HEK293 (cell line): ENCODE measurements at regions not wholly inside any gene's neighbourhood (a gene's known extent, or its start where the extent isn't known, plus 50 kb on each side); places are given as distances from the start of the nearest gene placed in this dataset.

Experiments
- CTCF ChIA-PET: fragments of 350-600 bp; formaldehyde crosslinking; extraction: SDS; loops from one replicate; lab custom pipeline; 2021; ENCODE audit warnings: antibody characterized with exemption; lab: Yijun Ruan, JAX
- POLR2A ChIA-PET: fragments of 300-600 bp; formaldehyde crosslinking; extraction: SDS; loops from one replicate; lab custom pipeline; 2020; ENCODE audit warnings: antibody characterized with exemption, inconsistent platforms; lab: Yijun Ruan, JAX
- H3K27ac ChIP-seq: fragments of 200-500 bp; sonication (Bioruptor generic); 2 replicates; pipeline ENCODE4 v1.5.1; 2014; ENCODE audit warnings: low read depth, low read length, control low read depth, inconsistent platforms; ENCODE audit errors: extremely low read depth
- H3K36me3 ChIP-seq, 2 experiments: fragments of 200-500 bp in 1 of 2; sonication (Bioruptor generic) in 1 of 2; 1 replicate in 1 of 2; 2 replicates in 1 of 2; pipeline ENCODE4 v1.5.1; 2014 to 2017; ENCODE audit warnings: inconsistent platforms in 2 of 2, low read length in 2 of 2; ENCODE audit not compliant: control insufficient read depth in 2 of 2, insufficient read depth in 1 of 2
- H3K4me1 ChIP-seq: fragments of 200-500 bp; sonication (Bioruptor generic); 2 replicates; pipeline ENCODE4 v1.5.1; 2014; ENCODE audit warnings: mild to moderate bottlenecking, low read length, inconsistent platforms; ENCODE audit not compliant: control insufficient read depth, insufficient read depth
- H3K4me3 ChIP-seq: 2 replicates; pipeline ENCODE4 v1.5.1; 2011; ENCODE audit warnings: low read depth, mild to moderate bottlenecking, control low read depth, low read length, moderate library complexity
- H3K9me3 ChIP-seq: fragments of 200-500 bp; sonication (Bioruptor generic); 2 replicates; pipeline ENCODE4 v1.5.1; 2014; ENCODE audit warnings: low read depth, low read length, inconsistent platforms; ENCODE audit not compliant: control insufficient read depth, insufficient read depth
- HIC1 ChIP-seq: fragments of 450-650 bp; formaldehyde crosslinking; IDR thresholded peaks from 2 replicates; pipeline ENCODE4 v1.5.1; 2016; ENCODE audit warnings: missing biosample characterization, missing genetic modification characterization
- PATZ1 ChIP-seq: fragments of 450-650 bp; formaldehyde crosslinking; IDR thresholded peaks from 2 replicates; pipeline ENCODE4 v1.5.1; 2016; ENCODE audit warnings: missing biosample characterization, missing genetic modification characterization
- ZBTB10 ChIP-seq: fragments of 450-650 bp; formaldehyde crosslinking; IDR thresholded peaks from 2 replicates; pipeline ENCODE4 v1.5.1; 2016; ENCODE audit warnings: missing biosample characterization, missing genetic modification characterization
- ZBTB7A ChIP-seq: fragments of 450-650 bp; formaldehyde crosslinking; IDR thresholded peaks from 2 replicates; pipeline ENCODE4 v1.5.1; 2016; ENCODE audit warnings: low read depth, missing biosample characterization, missing genetic modification characterization
- ZFP69B ChIP-seq: fragments of 450-650 bp; formaldehyde crosslinking; IDR thresholded peaks from 2 replicates; pipeline ENCODE4 v1.5.1; 2016; ENCODE audit warnings: missing biosample characterization, missing genetic modification characterization
- ZNF18 ChIP-seq: fragments of 450-650 bp; formaldehyde crosslinking; IDR thresholded peaks from 2 replicates; pipeline ENCODE4 v1.5.1; 2016; ENCODE audit warnings: missing biosample characterization, missing genetic modification characterization
- ZNF223 ChIP-seq: fragments of 450-650 bp; formaldehyde crosslinking; IDR thresholded peaks from 2 replicates; pipeline ENCODE4 v1.5.1; 2016; ENCODE audit warnings: missing biosample characterization, missing genetic modification characterization
- ZNF48 ChIP-seq: fragments of 450-650 bp; formaldehyde crosslinking; IDR thresholded peaks from 2 replicates; pipeline ENCODE4 v1.5.1; 2016; ENCODE audit warnings: missing biosample characterization, missing genetic modification characterization
- ZNF549 ChIP-seq: fragments of 450-650 bp; IDR thresholded peaks from 2 replicates; pipeline ENCODE4 v1.5.1; 2018; ENCODE audit warnings: missing biosample characterization, missing genetic modification characterization, mild to moderate bottlenecking, inconsistent platforms, moderate library complexity
- ZNF555 ChIP-seq: fragments of 450-650 bp; formaldehyde crosslinking; conservative IDR thresholded peaks from 2 replicates; pipeline ENCODE4 v1.5.1; 2017; ENCODE audit warnings: missing biosample characterization, mild to moderate bottlenecking, missing genetic modification characterization, inconsistent platforms
- ZNF654 ChIP-seq: fragments of 450-650 bp; formaldehyde crosslinking; IDR thresholded peaks from 2 replicates; pipeline ENCODE4 v1.5.1; 2016; ENCODE audit warnings: low read depth, missing biosample characterization, missing genetic modification characterization
- ZNF704 ChIP-seq: fragments of 450-650 bp; formaldehyde crosslinking; IDR thresholded peaks from 2 replicates; pipeline ENCODE4 v1.5.1; 2016; ENCODE audit warnings: missing biosample characterization, missing genetic modification characterization
- ZNF837 ChIP-seq: fragments of 450-650 bp; formaldehyde crosslinking; IDR thresholded peaks from 2 replicates; pipeline ENCODE4 v1.5.1; 2016; ENCODE audit warnings: missing biosample characterization, missing genetic modification characterization
- TF ChIP-seq, protein P1 (sequence below): fragments of 450-650 bp; formaldehyde crosslinking; IDR thresholded peaks from 2 replicates; pipeline ENCODE4 v1.5.0; 2017; ENCODE audit warnings: missing biosample characterization, missing genetic modification characterization, borderline replicate concordance
- TF ChIP-seq, protein P2 (sequence below): fragments of 450-650 bp; formaldehyde crosslinking; IDR thresholded peaks from 2 replicates; pipeline ENCODE4 v1.5.1; 2016; ENCODE audit warnings: missing biosample characterization, missing genetic modification characterization
- TF ChIP-seq, protein P3 (sequence below): fragments of 450-650 bp; formaldehyde crosslinking; IDR thresholded peaks from 2 replicates; pipeline ENCODE4 v1.5.1; 2016; ENCODE audit warnings: missing biosample characterization, missing genetic modification characterization

DNA sequence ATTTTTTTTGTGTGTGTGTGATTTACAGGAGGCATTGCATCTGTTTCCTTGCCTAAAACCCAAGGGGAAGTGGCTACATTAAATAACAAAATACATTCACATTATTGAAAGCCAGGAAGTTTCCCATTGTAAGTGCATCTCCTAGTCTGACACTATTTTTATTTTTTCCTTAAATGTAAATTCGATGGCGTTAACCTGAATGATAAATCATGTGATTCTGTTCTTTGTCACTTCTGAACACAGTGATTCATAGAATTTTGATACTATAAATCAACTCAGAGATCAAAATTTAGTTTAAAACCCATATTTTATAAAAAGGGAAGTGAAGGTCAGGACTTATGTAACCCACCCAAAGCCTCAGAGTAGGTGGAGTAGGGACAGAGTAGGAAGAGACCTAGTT is 258.1 kb downstream of the GABRG1 start (continued):
- TF ChIP-seq ZNF18, result no peak
- TF ChIP-seq ZNF223 (tag by site-specific recombination), result no peak

DNA sequence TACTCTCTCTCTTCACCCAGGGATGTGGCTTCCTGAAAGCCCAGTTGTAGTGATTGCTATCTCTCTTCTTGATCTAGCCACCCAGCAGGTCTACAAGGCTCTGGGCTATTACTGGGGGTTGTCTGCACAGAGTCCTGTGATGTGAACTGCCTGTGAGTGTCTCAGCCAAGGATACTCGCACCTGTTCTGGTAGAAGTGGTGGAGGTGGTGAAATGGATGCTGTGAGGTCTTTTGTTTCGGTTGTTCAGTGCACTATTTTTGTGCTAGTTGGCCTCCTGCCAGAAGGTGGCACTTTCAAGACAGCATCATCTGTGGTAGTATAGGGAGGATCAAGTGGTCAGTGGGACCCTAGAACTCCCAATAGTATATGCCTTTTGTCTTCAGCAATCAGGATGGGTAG is 268.0 kb downstream of the GABRG1 start:
- CTCF ChIA-PET, result interaction anchor here (0.7 kb wide), 1 partner anchor 404 kb away, joined by 3 read pairs; no protein-coding TSS in a partner anchor
- Histone ChIP-seq H3K4me1 (no peaks in the 10 kb centered on the region), H3K27ac (no peak overlapping the region)
- TF ChIP-seq, protein P1, sequence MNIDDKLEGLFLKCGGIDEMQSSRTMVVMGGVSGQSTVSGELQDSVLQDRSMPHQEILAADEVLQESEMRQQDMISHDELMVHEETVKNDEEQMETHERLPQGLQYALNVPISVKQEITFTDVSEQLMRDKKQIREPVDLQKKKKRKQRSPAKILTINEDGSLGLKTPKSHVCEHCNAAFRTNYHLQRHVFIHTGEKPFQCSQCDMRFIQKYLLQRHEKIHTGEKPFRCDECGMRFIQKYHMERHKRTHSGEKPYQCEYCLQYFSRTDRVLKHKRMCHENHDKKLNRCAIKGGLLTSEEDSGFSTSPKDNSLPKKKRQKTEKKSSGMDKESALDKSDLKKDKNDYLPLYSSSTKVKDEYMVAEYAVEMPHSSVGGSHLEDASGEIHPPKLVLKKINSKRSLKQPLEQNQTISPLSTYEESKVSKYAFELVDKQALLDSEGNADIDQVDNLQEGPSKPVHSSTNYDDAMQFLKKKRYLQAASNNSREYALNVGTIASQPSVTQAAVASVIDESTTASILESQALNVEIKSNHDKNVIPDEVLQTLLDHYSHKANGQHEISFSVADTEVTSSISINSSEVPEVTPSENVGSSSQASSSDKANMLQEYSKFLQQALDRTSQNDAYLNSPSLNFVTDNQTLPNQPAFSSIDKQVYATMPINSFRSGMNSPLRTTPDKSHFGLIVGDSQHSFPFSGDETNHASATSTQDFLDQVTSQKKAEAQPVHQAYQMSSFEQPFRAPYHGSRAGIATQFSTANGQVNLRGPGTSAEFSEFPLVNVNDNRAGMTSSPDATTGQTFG, result no peak
- TF ChIP-seq, protein P2, sequence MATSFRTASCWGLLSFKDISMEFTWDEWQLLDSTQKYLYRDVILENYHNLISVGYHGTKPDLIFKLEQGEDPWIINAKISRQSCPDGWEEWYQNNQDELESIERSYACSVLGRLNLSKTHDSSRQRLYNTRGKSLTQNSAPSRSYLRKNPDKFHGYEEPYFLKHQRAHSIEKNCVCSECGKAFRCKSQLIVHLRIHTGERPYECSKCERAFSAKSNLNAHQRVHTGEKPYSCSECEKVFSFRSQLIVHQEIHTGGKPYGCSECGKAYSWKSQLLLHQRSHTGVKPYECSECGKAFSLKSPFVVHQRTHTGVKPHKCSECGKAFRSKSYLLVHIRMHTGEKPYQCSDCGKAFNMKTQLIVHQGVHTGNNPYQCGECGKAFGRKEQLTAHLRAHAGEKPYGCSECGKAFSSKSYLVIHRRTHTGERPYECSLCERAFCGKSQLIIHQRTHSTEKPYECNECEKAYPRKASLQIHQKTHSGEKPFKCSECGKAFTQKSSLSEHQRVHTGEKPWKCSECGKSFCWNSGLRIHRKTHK (tag by site-specific recombination), result no peak
- no peak for TF ChIP-seq ZFP69B (tag by site-specific recombination)
- no peak for TF ChIP-seq ZNF555
- TF ChIP-seq, protein P3, sequence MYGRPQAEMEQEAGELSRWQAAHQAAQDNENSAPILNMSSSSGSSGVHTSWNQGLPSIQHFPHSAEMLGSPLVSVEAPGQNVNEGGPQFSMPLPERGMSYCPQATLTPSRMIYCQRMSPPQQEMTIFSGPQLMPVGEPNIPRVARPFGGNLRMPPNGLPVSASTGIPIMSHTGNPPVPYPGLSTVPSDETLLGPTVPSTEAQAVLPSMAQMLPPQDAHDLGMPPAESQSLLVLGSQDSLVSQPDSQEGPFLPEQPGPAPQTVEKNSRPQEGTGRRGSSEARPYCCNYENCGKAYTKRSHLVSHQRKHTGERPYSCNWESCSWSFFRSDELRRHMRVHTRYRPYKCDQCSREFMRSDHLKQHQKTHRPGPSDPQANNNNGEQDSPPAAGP (tag by site-specific recombination), result no peak
- TF ChIP-seq ZNF654 (tag by site-specific recombination), result no peak
- TF ChIP-seq ZNF837 (tag by site-specific recombination), result no peak
- no peak for TF ChIP-seq ZNF549 (tag by site-specific recombination)
- no peak for TF ChIP-seq HIC1 (tag by site-specific recombination)
- no peak for TF ChIP-seq PATZ1 (tag by site-specific recombination)
- TF ChIP-seq, all 188 proteins: peak for 0
- Histone ChIP-seq H3K36me3 (no peaks in the 10 kb centered on the region), H3K9me3 (no peaks in the 10 kb centered on the region), H3K4me3 (no peak overlapping the region)
- POLR2A ChIA-PET, result no interaction called here

DNA sequence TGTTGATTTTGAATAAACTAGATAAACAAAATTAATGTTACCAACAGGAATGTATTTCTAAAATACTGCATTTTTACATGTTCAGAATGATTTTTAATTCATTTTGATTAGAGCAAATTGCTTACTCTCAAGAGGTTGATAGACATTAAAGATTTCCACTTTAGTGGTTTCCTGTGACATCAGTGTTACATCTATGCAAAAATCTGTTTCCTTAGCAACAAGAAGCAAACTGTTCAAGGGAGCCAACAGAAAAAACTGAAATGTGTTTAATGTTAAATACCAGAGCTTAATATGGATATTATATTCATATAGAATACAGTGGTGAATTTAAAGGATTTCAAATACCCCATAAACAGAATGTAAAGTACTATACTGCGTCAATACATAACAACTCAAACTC is 277.8 kb downstream of the GABRG1 start:
- no peaks in the 10 kb centered on the region for H3K36me3 ChIP-seq
- CTCF ChIA-PET, result no interaction called here
- H3K4me3 ChIP-seq, result no peak overlapping the region
- POLR2A ChIA-PET, result no interaction called here
- H3K27ac ChIP-seq, result no peak overlapping the region
- H3K9me3 ChIP-seq, result no peaks in the 10 kb centered on the region
- no peaks in the 10 kb centered on the region for H3K4me1 ChIP-seq
- TF ChIP-seq ZBTB10 (tag by site-specific recombination) (no peak), ZBTB7A (tag by site-specific recombination) (no peak), ZNF48 (tag by site-specific recombination) (no peak), ZNF704 (tag by site-specific recombination) (no peak)
